ENCODE measurements at regions not wholly inside any gene's neighbourhood (a gene's known extent, or its start where the extent isn't known, plus 50 kb on each side); places are given as distances from the start of the nearest gene placed in this dataset.

DNA sequence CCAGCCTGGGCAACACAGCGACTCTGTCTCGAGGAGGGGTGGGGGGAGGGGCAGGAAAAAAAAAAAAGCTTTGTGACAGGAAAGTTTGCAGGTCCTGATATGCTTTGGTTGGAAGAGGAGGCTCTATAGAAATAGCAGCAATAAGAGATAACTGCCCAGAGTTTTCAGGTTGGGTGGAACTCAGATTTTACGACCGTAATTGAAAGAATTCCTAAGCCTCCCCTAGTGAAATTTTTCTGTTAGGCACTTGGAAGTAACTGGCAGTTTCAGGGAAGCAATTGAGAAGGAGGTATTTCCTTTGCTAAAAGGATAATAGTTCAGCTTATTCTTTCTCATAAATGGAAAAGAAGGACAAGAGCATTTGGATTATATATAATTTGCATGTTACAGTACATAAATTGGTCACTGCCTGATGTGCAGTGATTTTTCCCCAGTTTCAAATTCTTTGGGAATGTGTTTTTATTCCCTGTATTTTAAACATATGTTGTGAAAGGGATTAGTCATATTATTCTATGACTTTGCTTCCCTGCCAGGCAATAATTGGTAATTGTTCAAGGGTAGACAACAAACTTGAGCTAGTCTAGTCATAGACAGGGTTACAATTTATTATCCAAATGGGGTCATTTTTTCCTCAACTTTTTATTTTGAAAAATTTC lies 452.8 kb downstream of the AEBP2 start:
- TF ChIP-seq, protein P1, sequence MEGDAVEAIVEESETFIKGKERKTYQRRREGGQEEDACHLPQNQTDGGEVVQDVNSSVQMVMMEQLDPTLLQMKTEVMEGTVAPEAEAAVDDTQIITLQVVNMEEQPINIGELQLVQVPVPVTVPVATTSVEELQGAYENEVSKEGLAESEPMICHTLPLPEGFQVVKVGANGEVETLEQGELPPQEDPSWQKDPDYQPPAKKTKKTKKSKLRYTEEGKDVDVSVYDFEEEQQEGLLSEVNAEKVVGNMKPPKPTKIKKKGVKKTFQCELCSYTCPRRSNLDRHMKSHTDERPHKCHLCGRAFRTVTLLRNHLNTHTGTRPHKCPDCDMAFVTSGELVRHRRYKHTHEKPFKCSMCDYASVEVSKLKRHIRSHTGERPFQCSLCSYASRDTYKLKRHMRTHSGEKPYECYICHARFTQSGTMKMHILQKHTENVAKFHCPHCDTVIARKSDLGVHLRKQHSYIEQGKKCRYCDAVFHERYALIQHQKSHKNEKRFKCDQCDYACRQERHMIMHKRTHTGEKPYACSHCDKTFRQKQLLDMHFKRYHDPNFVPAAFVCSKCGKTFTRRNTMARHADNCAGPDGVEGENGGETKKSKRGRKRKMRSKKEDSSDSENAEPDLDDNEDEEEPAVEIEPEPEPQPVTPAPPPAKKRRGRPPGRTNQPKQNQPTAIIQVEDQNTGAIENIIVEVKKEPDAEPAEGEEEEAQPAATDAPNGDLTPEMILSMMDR (IDR thresholded peaks at IDR 0.05; ENCODE audit: low read depth, low read length) = no peak
- no peak for TF ChIP-seq EZH2phosphoT487 (IDR thresholded peaks at IDR 0.05; ENCODE audit: low read depth)

Measured in OCI-LY3 (cell line).